Stomach (tissue), 8 donors: ENCODE measurements at regions not wholly inside any gene's neighbourhood (a gene's known extent, or its start where the extent isn't known, plus 50 kb on each side); places are given as distances from the start of the nearest gene placed in this dataset.

Experiments used
- DNase-seq, 2 donors: peaks; one replicate each; pipeline versions ENCODE4 v3.0.0 to v3.0.0-alpha.2; 2013 to 2019
- H3K27ac ChIP-seq, 5 donors: fragments of 200-600 bp in 4 of 5; sonication (generic) in 4 of 5; one replicate each; pipeline ENCODE4 v1.5.1; 2013 to 2019; ENCODE audit warnings: mild to moderate bottlenecking in 1 of 5, moderate library complexity in 1 of 5
- H3K27me3 ChIP-seq, 3 donors: fragments of 200-600 bp; sonication (generic); one replicate each; pipeline ENCODE4 v1.5.1; 2017 to 2019; ENCODE audit warnings: mixed run types in 1 of 3
- H3K36me3 ChIP-seq, 4 donors: fragments of 200-600 bp; sonication (generic); 1 replicate in 3 of 4; 2 replicates in 1 of 4; pipeline ENCODE4 v1.5.1; 2016 to 2019
- H3K4me1 ChIP-seq, 4 donors: fragments of 200-600 bp; sonication (generic); one replicate each; pipeline ENCODE4 v1.5.1; 2016 to 2019
- H3K4me3 ChIP-seq, 4 donors: fragments of 200-600 bp; sonication (generic) in 3 of 4; one replicate each; pipeline ENCODE4 v1.5.1; 2016 to 2019; ENCODE audit warnings: mild to moderate bottlenecking in 1 of 4
- H3K9me3 ChIP-seq, 4 donors: fragments of 200-600 bp; sonication (generic); one replicate each; pipeline ENCODE4 v1.5.1; 2016 to 2019
- EP300 ChIP-seq: sonication (generic); formaldehyde crosslinking; IDR thresholded peaks from one replicate; pipeline ENCODE4 v1.6.1; 2017; ENCODE audit warnings: antibody characterized with exemption
- POLR2A ChIP-seq, 4 donors: fragments of 450-650 bp; IDR thresholded peaks; one replicate each; pipeline ENCODE4 v1.6.1; 2016; ENCODE audit warnings: antibody characterized with exemption in 4 of 4, control low read depth in 2 of 4, mild to moderate bottlenecking in 1 of 4, moderate library complexity in 1 of 4
- POLR2AphosphoS5 ChIP-seq, 3 donors: sonication (generic); formaldehyde crosslinking; IDR thresholded peaks; one replicate each; pipeline ENCODE4 v1.6.1; 2016; ENCODE audit warnings: antibody characterized with exemption in 3 of 3
- WGBS, 5 donors: extraction: QIAGEN DNeasy Blood & Tissue Kit in 3 of 5; methylation state at CpG; one replicate each; pipeline versions ENCODE4 v1.1.5 to v1.1.7; 2013 to 2018; 5-methylcytosine and 5-hydroxymethylcytosine counted together
- intact Hi-C: fragments of 100-400 bp; cut with DNase I; formaldehyde crosslinking; loops from one replicate; pipeline ENCODE4 v1.15.1; 2023; ENCODE audit warnings: low total_unique reads
- TF ChIP-seq, protein P1 (sequence below), 7 experiments: fragments of 450-650 bp in 4 of 7; fragments of 200-600 bp in 3 of 7; sonication (generic) in 3 of 7; IDR thresholded peaks; one replicate each; pipeline ENCODE4 v1.5.1; 2016 to 2019; ENCODE audit warnings: antibody characterized with exemption in 7 of 7, control low read depth in 2 of 7, mild to moderate bottlenecking in 1 of 7
- donor health status: healthy with polysubstance abuse.
- donor health status: Bipolar disorder and iron deficiency.
- donor health status: healthy.

DNA sequence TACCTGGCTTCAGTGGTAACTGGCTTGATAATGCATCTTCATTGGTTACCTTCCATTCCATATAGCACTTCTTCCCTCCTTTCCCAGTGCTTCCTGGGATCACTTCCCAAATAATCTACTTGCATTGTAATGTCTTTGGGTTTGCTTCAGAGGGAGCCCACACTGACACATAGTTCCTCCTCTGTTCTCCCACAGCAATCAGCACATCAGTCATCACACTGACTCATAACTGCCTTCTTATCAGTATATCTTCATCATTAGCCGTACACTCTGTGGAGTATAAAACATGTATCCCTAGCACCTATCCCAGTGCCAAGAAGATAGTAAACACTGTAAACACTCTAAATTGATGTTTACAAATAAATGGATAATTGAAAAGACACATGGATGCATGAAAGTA, 91.4 kb upstream of the SCN10A start:
- H3K4me3 ChIP-seq = no peak overlapping the region
- H3K27ac ChIP-seq = no peak overlapping the region
- TF ChIP-seq, protein P1, sequence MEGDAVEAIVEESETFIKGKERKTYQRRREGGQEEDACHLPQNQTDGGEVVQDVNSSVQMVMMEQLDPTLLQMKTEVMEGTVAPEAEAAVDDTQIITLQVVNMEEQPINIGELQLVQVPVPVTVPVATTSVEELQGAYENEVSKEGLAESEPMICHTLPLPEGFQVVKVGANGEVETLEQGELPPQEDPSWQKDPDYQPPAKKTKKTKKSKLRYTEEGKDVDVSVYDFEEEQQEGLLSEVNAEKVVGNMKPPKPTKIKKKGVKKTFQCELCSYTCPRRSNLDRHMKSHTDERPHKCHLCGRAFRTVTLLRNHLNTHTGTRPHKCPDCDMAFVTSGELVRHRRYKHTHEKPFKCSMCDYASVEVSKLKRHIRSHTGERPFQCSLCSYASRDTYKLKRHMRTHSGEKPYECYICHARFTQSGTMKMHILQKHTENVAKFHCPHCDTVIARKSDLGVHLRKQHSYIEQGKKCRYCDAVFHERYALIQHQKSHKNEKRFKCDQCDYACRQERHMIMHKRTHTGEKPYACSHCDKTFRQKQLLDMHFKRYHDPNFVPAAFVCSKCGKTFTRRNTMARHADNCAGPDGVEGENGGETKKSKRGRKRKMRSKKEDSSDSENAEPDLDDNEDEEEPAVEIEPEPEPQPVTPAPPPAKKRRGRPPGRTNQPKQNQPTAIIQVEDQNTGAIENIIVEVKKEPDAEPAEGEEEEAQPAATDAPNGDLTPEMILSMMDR (IDR thresholded peaks at IDR 0.05) = no peak
- TF ChIP-seq EP300 (no peak), POLR2A (IDR thresholded peaks at IDR 0.05) (no peak), POLR2AphosphoS5 (IDR thresholded peaks at IDR 0.05) (no peak)
- H3K27me3 ChIP-seq = no peaks in the 10 kb centered on the region
- intact Hi-C loops = no loop called here
- no peak for DNase-seq
- no peaks in the 10 kb centered on the region for H3K36me3 ChIP-seq
- no peaks in the 10 kb centered on the region for H3K4me1 ChIP-seq
- WGBS, 5 donors = 56 to 77% (median 63%) methylated on average over 1 of the region's 1 CpG
- H3K9me3 ChIP-seq = no peaks in the 10 kb centered on the region

DNA sequence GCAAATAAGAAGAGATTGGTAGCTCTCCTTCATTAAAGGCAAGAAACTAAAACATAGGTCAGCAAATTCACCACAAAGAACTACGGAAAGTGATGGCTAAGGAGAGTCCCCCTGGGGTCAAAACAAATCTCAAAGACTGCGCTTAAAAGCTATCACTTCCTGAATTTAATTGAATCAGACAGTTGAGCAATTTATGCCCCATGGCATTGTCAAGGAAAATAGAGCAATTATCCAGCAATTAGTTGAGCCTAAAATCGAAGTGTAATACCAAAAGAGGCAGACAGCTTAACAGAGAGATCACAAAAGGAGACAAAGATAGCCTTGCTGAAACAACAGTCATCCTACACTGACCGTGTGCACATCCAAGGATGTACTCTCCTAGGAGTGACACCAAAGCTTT, 74.4 kb upstream of the SCN10A start:
- Histone ChIP-seq H3K9me3 (peaks cover 0 to 18% (median 13%) of the 10 kb centered on the region in 4 donors), H3K4me3 (no peak overlapping the region), H3K36me3 (no peaks in the 10 kb centered on the region), H3K27ac (no peak overlapping the region), H3K4me1 (no peaks in the 10 kb centered on the region), H3K27me3 (no peaks in the 10 kb centered on the region)
- TF ChIP-seq, protein P1 (IDR thresholded peaks at IDR 0.05) = no peak
- no peak for TF ChIP-seq POLR2AphosphoS5 (IDR thresholded peaks at IDR 0.05)
- TF ChIP-seq EP300 = no peak
- TF ChIP-seq POLR2A (IDR thresholded peaks at IDR 0.05) = no peak
- intact Hi-C loops = no loop called here
- DNase-seq = no peak
- 70 to 77% (median 74%) methylated on average over 4 of the region's 4 CpGs for WGBS, 5 donors

DNA sequence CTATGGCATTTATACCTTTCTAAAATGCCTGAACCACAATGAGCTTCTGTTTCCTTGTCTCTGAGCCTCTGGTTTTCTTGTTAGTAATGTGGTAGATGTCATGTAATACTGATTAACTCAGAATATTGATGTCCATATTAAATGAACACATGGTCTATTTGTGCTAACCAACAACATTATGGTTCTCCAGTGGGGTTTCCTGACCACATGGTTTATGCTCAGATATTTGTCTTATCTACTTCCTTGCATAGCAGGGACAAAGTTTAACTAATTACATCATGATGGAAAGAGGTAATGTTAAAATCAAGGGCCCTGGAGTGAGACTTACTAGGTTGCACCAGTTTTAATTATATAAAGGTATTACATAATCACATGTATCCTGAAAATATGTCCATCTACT, 62.6 kb upstream of the SCN10A start:
- peak in 1 of 2 donors; percentile 2 for DNase-seq
- H3K36me3 ChIP-seq = no peaks in the 10 kb centered on the region

More for the DNA sequence above, 62.6 kb upstream of the SCN10A start:
- H3K9me3 ChIP-seq = no peaks in the 10 kb centered on the region
- no peaks in the 10 kb centered on the region for H3K27me3 ChIP-seq
- no peak overlapping the region for H3K27ac ChIP-seq
- no peaks in the 10 kb centered on the region for H3K4me1 ChIP-seq
- intact Hi-C loops = no loop called here
- H3K4me3 ChIP-seq = no peak overlapping the region
- TF ChIP-seq EP300 (no peak), POLR2AphosphoS5 (IDR thresholded peaks at IDR 0.05) (no peak), POLR2A (IDR thresholded peaks at IDR 0.05) (no peak)
- TF ChIP-seq, protein P1 (IDR thresholded peaks at IDR 0.05) = no peak
